ENCODE measurements at regions not wholly inside any gene's neighbourhood (a gene's known extent, or its start where the extent isn't known, plus 50 kb on each side); places are given as distances from the start of the nearest gene placed in this dataset.
"Not testable (repeated sequence)": the region's sequence is repeated elsewhere in the genome, so short reads cannot be mapped to it uniquely, and the experiment has no call there.

DNA sequence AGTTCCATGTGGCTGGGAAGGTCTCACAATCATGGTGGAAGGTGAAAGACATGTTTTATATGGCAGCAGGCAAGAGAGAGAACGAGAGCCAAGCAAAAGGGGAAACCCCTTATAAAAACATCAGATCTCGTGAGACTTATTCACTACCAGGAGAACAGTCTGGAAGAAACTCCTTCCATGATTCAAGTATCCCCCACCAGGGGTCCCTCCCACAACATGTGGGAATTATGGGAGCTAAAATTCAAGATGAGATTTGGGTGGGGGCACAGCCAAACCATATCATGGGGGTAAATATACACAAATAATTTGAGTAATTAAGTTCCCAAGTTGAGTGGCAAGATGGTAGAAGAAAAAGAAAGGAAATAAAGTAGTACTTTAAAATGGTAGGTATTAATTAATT is 91.0 kb upstream of the CCDC91 start:
- DNase-seq; intact Hi-C loops (cut with micrococcal nuclease); ATAC-seq: not testable (repeated sequence)

DNA sequence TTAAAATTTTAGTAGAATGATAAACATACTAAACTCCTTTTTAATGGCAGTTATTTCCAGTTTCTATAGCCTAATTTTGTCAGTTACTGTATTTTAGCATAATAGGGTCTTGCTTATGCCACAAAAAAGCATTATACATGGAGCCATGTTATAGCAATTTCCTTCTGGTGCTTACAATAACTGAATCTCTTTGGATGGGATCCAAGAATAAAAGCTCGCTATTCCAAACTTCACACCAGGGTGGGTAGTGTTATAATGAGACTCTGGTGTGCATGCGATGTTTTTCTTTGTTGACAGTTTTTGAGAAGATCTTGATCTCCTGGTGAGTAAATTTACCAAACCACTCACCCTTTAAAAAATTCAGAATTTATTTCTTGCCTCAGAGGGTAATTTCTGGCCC is 90.4 kb upstream of the CCDC91 start:
- no peak for ATAC-seq
- intact Hi-C loops (cut with micrococcal nuclease) = no loop called here
- DNase-seq = no peak

DNA sequence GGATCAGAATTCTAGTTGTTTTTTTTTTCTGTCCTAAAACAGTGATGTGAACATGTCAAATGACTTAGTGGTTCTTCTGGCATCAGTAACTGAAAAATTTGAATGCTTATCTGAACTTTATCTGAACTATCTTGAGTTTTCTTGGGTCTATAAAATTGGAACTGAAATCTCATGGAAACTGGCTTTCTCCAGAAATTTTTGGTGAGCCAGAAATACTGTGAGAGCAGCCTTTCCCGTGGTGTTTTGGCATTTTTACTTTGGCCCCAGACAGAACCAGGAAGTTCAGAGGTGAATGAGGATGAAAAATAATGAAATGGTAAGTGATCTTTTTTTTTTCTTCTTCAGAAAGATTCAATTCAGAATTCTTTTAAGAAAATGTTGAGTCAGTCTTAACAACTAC is 89.5 kb upstream of the CCDC91 start:
- ATAC-seq (no peak), DNase-seq (no peak)
- intact Hi-C loops (cut with micrococcal nuclease) = no loop called here

DNA sequence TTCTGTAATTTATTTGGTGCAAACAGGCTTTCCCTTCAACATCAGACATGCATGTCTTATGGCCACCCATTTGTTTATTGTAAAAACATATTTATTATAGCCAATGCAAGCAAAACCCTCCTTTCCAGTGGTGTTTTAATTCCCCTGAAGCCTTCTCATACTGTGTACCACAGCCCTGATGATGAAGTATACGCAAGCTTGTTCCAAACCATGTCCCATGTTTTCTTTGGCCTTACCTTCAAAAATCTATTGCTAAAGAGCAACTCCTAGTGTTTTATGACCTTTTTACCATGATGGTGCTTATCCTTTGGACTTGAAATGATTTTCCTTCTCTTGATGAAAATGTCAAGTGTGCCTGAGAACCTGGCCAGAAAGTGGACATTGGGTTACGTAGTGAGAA is 85.9 kb upstream of the CCDC91 start:
- intact Hi-C loops (cut with micrococcal nuclease) = no loop called here
- peak; percentile 22 for ATAC-seq
- DNase-seq = no peak

DNA sequence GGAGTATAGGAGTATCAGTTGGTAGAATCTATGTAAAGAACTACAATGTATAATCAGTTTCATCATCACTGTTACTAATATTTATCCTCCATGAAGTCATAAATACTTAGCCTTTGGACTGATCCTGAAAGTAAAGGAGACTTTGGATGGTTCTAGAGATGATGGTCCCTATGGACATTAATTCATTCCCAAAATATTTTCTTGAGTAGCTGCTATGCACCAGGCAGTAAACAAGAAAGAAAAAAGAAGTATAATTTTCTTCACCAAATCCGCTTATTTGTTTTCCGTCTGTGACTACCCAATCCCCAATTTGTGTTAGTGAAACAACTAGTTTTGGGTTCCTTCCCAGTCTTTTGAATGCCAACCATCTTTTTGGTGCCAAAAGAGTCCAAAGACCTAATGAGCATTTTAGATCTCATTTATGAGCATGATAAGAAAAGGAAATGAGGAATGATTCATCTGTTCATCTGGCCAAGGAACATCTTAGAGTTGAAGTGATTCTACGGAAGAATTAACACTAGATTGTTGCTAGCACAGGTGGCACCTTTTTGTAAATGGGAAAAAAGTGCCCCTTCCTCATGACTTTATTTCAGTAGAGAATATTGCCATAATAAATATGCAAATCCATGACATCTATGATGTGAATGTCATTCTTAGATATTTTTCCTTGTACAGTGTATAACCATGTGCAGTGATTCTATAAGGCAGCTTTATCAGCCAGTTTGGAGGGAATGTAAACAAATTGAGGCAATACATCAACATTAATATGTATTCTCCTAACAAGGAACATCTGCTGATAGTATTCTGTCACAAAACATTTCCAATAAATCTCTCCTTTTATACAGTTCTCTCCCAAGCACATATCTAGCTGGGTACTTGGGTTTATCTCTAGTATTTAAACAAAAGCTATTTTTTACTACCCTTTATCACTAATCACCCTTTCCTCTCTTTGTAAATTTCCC is 85.1 kb upstream of the CCDC91 start:
- ATAC-seq = no peak
- intact Hi-C loops (cut with micrococcal nuclease) = no loop called here
- no peak for DNase-seq

DNA sequence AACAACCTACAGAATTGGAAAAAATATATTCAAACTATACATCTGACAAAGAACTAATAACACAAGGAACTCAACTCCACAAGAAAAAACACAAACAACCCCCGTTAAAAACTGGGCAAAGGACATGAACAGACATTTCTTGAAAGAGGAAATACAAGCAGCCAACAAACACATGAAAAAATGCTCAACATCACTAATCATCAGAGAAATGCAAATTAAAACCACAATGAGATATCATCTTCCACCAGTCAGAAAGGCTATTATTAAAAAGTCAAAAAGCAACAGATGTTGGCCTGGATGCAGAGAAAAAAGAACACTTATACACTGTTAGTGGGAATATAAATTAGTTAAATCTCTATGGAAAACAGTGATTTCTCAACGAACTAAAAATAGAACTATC is 82.6 kb upstream of the CCDC91 start:
- ATAC-seq (no peak), DNase-seq (no peak)
- intact Hi-C loops (cut with micrococcal nuclease) = no loop called here

DNA sequence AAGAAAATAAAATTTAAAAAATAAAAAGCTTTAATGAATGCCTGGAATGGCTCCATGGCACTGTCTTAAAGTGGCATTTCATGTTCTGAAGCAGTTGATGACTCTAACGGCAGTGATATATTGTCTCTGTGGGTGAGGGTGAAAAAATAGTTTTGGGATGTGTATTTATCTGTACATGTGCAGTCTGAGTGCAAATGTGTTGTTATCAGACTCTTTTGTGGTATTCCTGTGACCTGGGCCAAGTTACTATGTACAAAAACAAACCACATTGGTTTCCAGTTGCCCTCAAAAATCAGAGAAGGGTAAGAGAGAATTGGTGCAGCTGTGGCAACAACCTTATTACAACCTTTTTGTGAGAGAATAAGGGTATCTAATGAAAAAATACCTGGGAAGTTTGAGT is 81.7 kb upstream of the CCDC91 start:
- DNase-seq = no peak
- no peak for ATAC-seq
- intact Hi-C loops (cut with micrococcal nuclease) = no loop called here

DNA sequence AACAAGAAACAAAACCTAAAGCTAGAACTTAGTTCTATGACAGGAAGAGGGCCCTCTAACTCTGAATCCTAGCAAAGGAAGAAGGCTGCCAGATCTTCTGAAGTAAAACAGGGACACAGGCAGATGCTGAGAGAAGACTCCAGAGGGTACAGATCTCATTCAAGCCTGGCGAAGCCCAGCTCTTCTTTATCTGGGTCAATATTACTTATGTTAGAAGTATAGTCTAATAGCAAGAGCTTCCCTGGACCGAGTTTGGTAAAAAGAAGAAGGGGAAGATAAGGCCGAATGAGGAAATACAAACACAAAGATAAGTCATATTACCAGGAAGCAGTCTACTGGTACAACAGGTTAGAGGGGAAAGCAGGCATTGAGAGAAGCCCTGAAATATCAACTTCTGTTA is 79.9 kb upstream of the CCDC91 start:
- DNase-seq = no peak

DNA sequence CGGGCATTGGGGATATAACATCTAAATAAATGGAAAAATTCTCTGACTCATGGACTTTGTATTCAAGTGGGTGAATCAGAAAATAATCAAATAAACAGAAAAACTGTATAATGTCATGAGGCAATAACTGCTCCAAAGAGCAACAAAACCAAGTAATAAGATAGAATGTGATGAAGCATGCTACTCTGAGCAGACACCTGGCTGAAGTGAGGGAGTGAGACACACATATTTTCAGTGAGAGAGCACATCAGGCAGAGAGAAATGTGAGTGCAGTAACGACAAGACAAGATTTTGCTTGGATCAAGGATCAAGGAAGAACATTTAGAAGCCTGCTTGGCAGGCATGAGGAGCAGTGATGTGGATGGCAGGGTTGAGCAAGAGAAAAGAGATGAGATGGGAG is 75.8 kb upstream of the CCDC91 start:
- DNase-seq (no peak), ATAC-seq (no peak)
- intact Hi-C loops (cut with micrococcal nuclease) = no loop called here

More for the DNA sequence above, 79.9 kb upstream of the CCDC91 start:
- no peak for ATAC-seq
- intact Hi-C loops (cut with micrococcal nuclease) = no loop called here

DNA sequence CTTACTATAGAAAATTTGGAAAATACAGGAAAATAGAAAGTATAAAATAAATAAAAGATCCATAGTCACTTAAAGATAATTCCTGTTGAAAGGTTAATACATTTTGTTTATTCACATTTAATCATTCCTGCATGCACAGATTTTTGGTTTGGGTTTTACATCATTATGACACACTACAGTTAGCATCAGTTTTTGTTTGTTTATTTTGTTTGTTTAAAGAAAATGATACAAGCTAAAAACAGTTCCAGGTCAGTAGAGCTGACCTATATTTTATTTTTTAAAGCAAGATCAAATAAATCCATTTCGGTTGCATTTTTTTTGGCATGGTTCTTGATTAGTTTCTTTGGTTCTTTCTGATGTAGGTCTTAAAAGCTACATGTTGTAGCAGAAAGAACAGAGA is 68.8 kb upstream of the CCDC91 start:
- intact Hi-C loops (cut with micrococcal nuclease) = loop anchor here (5.0 kb wide), 1 partner anchor 129 kb away; no protein-coding TSS in a partner anchor
- ATAC-seq (no peak), DNase-seq (no peak)

DNA sequence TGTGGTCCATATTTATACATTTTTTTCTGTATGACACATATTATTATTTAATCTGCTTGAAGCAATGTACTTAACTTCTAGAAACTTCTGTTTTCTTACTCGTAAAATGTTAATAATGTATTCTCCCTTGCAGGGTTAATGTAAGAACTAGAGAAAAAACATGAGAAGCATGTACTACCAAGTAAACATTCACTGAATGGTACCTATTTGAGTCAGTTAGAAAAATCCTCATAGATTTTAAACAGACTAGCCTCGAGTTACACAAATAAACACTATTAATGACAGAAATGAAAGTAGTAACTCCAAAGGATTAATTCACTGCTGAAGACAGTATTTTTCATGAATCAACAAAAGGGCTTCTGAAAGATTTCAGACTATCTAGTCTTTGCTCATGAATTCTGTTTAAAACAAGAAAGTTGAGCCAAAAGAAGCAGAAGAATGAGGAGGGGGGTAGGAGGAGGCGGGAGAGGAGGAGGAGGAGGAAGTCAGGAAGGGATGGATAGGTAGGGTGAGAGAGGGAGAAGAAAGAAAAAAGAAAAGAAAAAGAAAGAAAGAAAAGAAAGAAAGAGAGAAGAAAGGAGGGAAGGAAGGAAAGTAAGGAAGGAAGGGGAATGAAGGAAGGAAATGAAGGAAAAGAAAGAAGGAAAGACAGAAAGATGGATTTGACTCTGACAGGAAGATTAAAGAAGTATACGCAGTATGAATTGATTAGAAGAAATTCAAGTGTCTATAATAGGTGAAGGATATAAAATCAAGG is 68.2 kb upstream of the CCDC91 start:
- ATAC-seq (no peak), DNase-seq (no peak)
- intact Hi-C loops (cut with micrococcal nuclease) = loop anchor here (5.0 kb wide), 1 partner anchor 130 kb away; no protein-coding TSS in a partner anchor

DNA sequence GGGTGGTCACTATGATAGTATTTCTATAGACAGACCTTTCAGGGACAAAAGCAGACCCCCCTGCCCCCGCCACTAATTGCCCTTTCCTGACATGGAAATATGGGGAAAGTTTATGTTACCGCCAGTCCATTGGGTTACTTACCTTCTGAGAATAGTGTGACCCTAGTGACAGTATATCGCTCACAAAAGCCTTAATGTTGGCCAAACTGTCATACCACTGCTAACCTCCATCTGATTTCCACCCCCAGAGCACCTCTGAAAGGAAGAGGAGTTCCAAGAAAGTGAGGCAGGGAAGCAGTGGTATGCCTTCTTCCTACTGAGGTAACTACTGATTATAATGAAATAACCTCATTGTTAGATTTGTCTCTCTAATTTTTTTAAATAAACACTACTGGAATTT is 67.5 kb upstream of the CCDC91 start:
- ATAC-seq (no peak), DNase-seq (no peak)
- intact Hi-C loops (cut with micrococcal nuclease) = loop anchor here (5.0 kb wide), 1 partner anchor 130 kb away; no protein-coding TSS in a partner anchor

DNA sequence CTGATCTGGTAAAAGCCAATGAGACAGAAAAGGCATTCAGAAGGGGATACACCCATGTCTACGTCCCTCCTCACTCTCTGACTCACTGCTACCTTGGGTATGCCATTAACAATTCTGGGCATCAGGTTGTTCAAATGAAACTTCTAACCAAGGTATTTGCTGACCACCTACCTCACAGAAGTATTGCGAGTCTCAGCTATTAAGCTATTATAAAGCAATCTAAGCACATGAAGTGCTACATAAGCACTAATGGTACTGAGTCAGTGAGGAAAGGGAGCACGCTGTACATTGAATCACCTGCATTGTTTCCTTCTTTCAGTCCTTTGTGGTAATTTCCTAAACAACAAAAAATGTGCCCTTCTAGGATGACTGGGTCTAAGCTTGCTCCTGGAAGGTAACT is 62.8 kb upstream of the CCDC91 start:
- intact Hi-C loops (cut with micrococcal nuclease) = no loop called here
- DNase-seq = no peak
- no peak for ATAC-seq

DNA sequence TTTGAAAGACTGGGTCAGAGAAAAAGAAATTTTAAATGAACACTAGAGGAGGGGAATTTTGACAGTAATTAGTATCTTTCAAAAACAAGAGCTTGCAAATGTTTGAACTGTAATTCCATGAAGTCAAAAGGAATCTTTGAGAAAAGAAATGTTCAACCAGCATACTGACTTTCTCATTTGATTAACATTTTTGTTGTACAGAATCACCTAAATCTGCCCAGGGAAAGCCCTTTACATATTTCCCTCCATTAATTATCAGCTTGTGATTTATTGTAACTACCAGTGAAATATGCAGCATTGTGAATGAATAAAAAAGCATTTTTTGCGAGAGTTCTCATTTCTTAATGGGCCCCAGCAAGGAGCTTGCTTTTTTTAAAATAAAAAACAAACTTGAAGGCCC is 61.2 kb upstream of the CCDC91 start:
- intact Hi-C loops (cut with micrococcal nuclease) = no loop called here
- ATAC-seq (no peak), DNase-seq (no peak)

DNA sequence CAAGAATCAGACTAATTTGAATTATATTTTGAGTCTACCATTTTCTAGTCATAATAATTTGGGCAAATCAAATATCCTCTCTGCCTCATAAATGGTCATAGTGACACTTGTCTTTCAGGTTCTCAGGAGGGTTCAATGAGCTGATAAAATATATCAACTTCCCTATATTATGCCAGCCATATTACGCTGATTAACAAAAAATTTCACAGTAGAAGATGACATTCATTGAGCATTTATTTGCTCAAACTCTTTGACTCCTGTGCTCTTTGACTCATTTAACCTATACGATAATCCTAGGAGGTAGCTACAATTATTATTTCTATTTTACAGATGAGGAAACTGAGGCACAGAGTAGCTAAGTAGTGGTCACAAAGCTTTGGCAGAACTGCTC is 60.0 kb upstream of the CCDC91 start:
- intact Hi-C loops (cut with micrococcal nuclease) = no loop called here
- DNase-seq (no peak), ATAC-seq (no peak)

DNA sequence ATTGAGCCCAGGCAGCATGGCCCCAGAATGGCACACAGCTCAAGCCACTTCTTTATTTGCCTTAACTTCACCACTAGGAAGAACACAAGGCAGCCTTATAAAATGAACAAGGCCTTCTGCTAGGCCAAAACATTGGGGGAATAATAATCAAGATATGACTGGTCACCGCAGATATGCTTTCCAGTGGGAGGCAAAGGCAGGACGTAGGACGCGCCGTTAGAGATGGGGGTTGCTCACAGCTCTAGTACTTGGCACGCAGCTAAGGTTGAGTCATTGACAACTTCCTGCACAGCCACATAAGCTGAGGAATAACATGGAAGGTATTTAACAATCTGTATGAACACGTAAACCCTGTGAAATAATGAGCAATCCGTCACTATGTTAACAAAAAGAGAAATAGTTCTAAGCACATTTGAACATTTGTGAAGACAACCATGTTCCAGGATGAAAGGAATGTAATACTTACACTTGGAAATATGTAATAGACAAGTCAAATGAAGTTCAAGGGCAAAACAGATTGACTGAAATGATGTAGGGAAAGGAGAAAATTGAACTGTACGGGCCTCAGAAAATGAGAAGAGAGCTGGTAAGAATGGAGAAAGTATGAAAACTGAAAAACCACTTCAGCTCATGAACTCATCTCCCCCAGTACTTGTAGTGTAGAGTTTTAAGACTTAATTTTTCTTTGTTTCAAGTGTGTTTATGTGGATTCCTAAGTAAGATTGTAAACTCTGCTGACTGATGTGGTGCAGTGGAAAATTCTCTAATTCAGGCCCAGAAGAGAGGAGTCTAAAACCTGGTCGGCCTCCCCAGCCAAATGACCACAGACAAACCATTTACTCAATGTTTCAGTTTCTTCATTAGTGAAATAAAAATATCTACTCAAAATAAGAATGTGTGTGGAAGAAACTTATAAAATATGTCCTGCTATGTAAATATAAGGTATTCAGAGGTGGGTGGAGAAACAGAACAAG is 59.3 kb upstream of the CCDC91 start:
- peak; percentile 22 for DNase-seq
- ATAC-seq = peak; percentile 66
- intact Hi-C loops (cut with micrococcal nuclease) = no loop called here

DNA sequence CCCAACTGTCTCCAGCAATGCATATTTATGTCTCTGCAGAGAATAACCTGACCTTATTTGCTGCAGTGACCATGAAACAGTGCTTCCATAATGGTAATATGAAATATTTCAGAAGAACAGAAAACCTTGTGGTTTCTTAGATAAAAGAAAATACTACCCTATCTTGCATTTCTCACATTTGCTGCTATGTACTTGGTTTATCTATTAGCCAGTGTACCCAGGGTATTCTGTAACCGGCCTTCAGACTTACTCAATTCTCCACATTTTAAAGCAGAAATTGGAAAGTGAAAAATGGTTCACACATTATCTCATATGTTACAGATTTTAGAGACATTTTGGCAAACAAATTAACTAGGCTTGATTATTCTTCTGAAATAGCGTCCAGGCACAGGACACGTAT is 57.9 kb upstream of the CCDC91 start:
- no peak for DNase-seq
- intact Hi-C loops (cut with micrococcal nuclease) = no loop called here
- ATAC-seq = no peak

DNA sequence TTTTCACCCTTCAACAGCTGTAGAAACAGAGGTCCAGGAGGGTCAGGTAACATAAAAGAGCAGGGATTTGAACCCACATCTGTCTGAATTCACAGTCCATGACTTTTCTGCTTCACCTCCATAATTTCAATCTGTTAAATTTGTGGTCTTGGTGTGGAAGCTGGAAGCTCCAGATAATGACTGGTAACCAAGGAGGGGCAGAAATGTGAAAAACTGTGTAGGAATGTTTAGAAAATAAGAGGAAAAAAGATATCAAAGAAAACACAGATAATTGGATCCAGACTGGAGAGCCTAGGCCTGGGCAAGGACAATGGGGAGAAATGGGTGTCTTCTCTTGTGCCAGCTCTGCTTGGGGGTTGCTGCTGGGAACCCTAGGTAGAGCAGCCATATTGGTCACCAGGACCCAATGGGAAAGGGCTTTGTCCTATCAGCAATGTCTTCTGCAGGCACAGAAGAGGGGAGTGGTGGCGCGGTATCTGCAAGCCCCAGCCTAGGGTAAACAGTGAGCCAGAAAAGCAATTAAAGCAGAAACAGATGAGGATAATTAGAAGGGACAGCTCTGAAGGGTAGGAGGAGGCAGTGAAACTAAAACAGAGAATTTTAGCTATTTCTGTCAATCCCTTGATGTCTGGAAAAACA is 54.3 kb upstream of the CCDC91 start:
- DNase-seq (no peak), ATAC-seq (no peak)
- intact Hi-C loops (cut with micrococcal nuclease) = no loop called here

DNA sequence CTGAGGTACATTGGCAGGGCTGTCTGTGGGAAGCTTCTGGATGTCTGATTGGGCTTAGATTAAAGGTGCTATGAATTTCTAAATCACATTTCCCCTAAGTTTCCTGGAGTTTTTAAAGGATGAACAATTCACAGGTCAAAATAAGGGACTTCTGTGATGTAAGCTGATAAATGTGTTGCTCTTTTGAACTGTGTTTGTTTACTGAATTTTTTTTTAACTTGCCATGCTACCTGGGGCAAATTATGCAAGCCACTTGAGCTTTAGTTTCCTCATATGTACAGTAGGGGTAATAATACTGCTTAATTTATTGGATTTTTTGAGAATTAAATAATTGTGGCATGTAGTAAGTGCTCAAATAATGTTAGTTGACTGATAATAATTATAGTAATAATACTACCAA is 52.8 kb upstream of the CCDC91 start:
- no peak for DNase-seq
- intact Hi-C loops (cut with micrococcal nuclease) = no loop called here
- no peak for ATAC-seq

All from left ventricle myocardium superior (tissue), 1 donor.